Activated naive CD8-positive, alpha-beta T cell treated with anti-CD3 and anti-CD28 coated beads, Interleukin-2, amount 10 ng/mL, durations not matched to agents 7 days and 5 days (primary cell): ENCODE measurements at regions not wholly inside any gene's neighbourhood (a gene's known extent, or its start where the extent isn't known, plus 50 kb on each side); places are given as distances from the start of the nearest gene placed in this dataset.

Experiments used
- ATAC-seq: fragments of 150-1000 bp; cut with Tn5 transposase; one replicate; pipeline ENCODE4 v1.10.0; 2021; ENCODE audit warnings: low read depth, moderate library complexity
- POLR2A ChIA-PET: fragments of 350-600 bp; sonication (Branson Sonifier 250); formaldehyde crosslinking; loops from one replicate; lab custom pipeline; 2021; ENCODE audit warnings: antibody characterized with exemption; lab: Charles Lee
- DNase-seq: peaks from one replicate; pipeline ENCODE4 v3.0.0; 2021
- H3K27ac Mint-ChIP-seq: one replicate; pipeline ENCODE4 v1.8.0; 2022; ENCODE audit warnings: mild to moderate bottlenecking, mixed read lengths
- H3K27me3 Mint-ChIP-seq: one replicate; pipeline ENCODE4 v1.8.0; 2022; ENCODE audit warnings: mild to moderate bottlenecking, moderate library complexity, mixed read lengths
- H3K36me3 Mint-ChIP-seq: one replicate; pipeline ENCODE4 v1.8.0; 2021; ENCODE audit warnings: mild to moderate bottlenecking, mixed read lengths
- H3K4me1 Mint-ChIP-seq: one replicate; pipeline ENCODE4 v1.8.0; 2021; ENCODE audit warnings: mixed read lengths
- H3K4me3 Mint-ChIP-seq: one replicate; pipeline ENCODE4 v1.8.0; 2022; ENCODE audit warnings: mild to moderate bottlenecking, moderate library complexity, mixed read lengths
- H3K9me3 Mint-ChIP-seq: one replicate; pipeline ENCODE4 v1.8.0; 2021; ENCODE audit warnings: mixed read lengths

DNA sequence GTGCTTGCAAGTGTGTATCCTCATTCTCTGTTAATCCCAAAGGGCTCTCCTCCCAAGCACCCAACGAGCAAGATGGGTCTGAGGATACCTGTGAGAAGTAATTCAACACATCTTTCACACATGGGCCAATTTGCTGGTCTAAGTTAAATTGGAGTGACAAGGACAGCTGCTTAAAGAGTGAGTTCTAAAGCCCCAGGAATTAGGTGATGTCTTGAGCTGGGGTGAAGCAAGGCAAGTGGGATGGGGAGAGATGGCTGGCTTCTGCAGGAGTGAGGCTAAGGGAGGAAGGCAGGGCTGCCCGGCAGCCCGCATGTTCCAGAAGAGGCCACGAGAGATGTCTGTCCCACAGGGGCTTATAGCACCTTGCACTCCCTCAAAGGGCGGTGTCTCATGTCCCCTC lies 288.5 kb downstream of the CDH26 start:
- no peak for DNase-seq
- ATAC-seq = no peak
- no peaks in the 10 kb centered on the region for H3K36me3 Mint-ChIP-seq
- no peak overlapping the region for H3K27ac Mint-ChIP-seq
- peaks cover 3% of the 10 kb centered on the region for H3K27me3 Mint-ChIP-seq
- POLR2A ChIA-PET = no interaction called here
- H3K4me3 Mint-ChIP-seq = no peak overlapping the region
- no peaks in the 10 kb centered on the region for H3K9me3 Mint-ChIP-seq
- peaks cover 3% of the 10 kb centered on the region for H3K4me1 Mint-ChIP-seq

DNA sequence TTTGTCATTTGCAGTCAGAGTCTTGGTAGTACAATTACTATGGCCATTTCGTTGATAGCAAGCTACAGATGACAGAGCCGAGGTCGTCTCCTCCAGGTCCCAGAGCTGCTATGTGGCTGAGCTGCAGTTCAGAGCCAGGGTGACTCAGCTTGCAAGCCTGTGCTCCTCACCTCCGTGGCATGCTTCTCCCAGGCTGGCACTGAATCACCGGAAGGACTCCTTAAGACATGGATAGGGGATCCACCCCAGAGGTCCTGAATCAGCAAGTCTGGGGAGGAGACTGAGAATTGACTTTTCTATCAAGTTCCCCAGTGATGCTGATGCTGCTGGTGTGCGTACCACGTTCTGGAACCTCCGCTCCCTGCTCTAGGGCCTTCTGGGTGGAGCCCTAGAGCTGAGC lies 291.2 kb downstream of the CDH26 start:
- Mint-ChIP-seq H3K4me3 (no peak overlapping the region), H3K27me3 (no peaks in the 10 kb centered on the region), H3K4me1 (peaks cover under 1% of the 10 kb centered on the region), H3K9me3 (no peaks in the 10 kb centered on the region), H3K36me3 (no peaks in the 10 kb centered on the region), H3K27ac (no peak overlapping the region)
- POLR2A ChIA-PET = no interaction called here
- ATAC-seq (no peak), DNase-seq (no peak)

DNA sequence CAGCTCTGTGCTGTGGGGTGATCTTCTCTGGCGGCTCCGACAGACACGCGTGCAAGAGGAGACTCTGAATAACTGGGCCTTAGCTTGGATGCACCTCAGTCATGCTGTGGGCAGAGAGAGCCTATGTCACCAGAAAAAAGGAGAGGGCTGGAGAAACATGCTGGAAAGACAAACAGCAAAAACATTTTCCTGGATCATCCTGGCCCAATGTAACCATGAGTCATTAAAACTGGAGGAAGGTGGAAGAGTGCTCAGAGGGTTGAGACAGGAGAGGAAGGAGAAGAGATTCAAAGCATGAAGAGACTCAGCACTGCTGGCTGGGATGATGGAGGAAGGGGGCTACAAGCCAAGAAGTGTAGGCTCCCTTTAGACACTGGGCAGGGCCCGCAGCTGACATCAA lies 292.0 kb downstream of the CDH26 start:
- H3K36me3 Mint-ChIP-seq = no peaks in the 10 kb centered on the region
- no peak for DNase-seq
- H3K4me3 Mint-ChIP-seq = no peak overlapping the region
- no peaks in the 10 kb centered on the region for H3K9me3 Mint-ChIP-seq
- no peak overlapping the region for H3K27ac Mint-ChIP-seq
- no peaks in the 10 kb centered on the region for H3K27me3 Mint-ChIP-seq
- POLR2A ChIA-PET = no interaction called here
- no peaks in the 10 kb centered on the region for H3K4me1 Mint-ChIP-seq
- no peak for ATAC-seq

DNA sequence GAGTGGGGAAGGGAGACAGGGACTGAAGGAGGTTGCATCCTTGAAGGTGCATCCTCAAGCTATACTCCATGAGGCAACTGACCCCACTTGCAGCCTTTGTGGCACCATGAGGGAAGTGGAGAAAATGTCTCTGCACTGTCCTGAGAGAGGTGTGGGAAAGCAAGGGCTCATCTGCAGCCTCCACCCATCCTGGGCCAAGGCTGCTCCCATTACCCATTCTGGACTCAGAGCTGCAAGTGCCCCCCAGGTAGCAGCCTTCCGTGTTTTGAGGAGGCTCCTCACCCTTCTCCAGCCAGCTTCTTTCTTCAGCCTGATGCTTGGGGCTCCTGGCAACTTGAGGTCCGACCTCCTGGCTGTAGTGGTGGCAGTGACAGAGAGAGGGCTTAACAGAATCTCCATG lies 294.6 kb downstream of the CDH26 start:
- Mint-ChIP-seq H3K9me3 (no peaks in the 10 kb centered on the region), H3K36me3 (no peaks in the 10 kb centered on the region), H3K27ac (no peak overlapping the region), H3K4me1 (no peaks in the 10 kb centered on the region), H3K4me3 (no peak overlapping the region), H3K27me3 (no peaks in the 10 kb centered on the region)
- ATAC-seq = no peak
- DNase-seq = no peak
- POLR2A ChIA-PET = no interaction called here

DNA sequence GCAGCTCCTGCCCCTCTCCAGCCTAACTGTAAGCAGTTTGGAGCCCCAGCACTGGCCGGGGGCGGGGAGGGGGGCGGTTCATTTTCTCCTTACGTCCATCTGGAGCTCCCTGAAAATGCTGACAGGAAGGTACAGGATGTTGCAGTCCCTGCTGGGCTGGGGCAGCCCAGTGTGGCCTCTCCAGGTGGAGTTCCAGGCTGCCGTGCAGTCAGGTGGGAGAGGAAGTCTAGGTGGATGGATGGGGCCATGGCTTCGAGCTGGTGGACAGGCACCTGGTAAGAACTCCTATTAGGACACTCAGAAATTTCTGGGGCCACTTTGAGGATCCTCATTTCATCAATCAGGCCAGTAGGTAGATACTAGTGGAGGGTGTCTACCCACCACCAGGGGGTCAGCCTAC lies 295.2 kb downstream of the CDH26 start:
- Mint-ChIP-seq H3K27ac (no peak overlapping the region), H3K9me3 (no peaks in the 10 kb centered on the region), H3K27me3 (no peaks in the 10 kb centered on the region), H3K36me3 (no peaks in the 10 kb centered on the region), H3K4me3 (no peak overlapping the region), H3K4me1 (no peaks in the 10 kb centered on the region)
- ATAC-seq (no peak), DNase-seq (no peak)
- POLR2A ChIA-PET = no interaction called here

DNA sequence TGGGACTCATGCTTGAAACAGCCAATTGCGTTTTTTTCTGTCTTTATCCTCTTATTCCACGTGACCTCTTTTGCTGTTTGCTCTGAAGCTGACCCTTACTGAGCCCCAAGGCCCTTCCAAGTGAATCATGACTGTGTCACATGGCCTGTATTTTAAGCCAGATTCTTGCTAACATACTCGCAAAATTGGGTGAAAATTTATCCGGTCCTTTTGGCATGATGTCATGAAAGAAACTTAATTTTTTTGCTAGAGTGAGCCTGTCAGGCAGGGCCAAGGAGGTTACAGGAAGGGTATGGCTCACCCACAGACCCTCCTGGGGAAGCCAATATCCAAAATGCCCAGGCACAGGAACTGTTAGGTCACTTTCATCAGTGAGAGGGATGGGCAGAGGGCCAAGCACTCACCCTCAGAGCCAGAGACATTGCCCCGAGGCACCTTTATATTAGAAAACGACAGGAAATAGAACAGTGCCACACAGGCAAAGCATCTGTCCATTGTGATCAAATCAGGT lies 296.7 kb downstream of the CDH26 start:
- Mint-ChIP-seq H3K4me1 (no peaks in the 10 kb centered on the region), H3K9me3 (no peaks in the 10 kb centered on the region), H3K27me3 (no peaks in the 10 kb centered on the region), H3K4me3 (no peak overlapping the region), H3K36me3 (no peaks in the 10 kb centered on the region), H3K27ac (no peak overlapping the region)
- ATAC-seq (no peak), DNase-seq (no peak)
- POLR2A ChIA-PET = no interaction called here

DNA sequence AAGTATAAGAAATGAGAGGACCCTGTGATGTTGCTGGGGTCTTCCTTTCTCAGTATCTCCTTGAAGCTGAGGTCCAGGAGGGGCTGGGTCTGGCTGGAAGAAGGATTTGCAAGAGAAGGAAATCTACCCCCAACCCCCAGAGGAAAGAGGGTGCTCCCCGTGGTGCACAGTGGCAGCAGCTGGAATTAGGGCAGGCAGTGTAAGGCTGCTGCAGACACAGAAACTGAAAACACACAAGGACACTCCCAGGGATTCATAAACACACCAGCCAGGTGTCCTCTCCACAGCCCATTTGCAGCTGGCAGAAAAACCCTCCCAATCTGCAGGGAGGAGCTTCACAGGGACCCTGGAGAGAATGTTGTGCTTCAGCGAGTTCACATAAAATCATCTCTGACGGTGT lies 297.2 kb downstream of the CDH26 start:
- H3K27me3 Mint-ChIP-seq = no peaks in the 10 kb centered on the region
- H3K36me3 Mint-ChIP-seq = no peaks in the 10 kb centered on the region
- ATAC-seq = no peak
- H3K9me3 Mint-ChIP-seq = no peaks in the 10 kb centered on the region
- no peaks in the 10 kb centered on the region for H3K4me1 Mint-ChIP-seq
- DNase-seq = no peak
- POLR2A ChIA-PET = no interaction called here
- no peak overlapping the region for H3K4me3 Mint-ChIP-seq
- H3K27ac Mint-ChIP-seq = no peak overlapping the region

DNA sequence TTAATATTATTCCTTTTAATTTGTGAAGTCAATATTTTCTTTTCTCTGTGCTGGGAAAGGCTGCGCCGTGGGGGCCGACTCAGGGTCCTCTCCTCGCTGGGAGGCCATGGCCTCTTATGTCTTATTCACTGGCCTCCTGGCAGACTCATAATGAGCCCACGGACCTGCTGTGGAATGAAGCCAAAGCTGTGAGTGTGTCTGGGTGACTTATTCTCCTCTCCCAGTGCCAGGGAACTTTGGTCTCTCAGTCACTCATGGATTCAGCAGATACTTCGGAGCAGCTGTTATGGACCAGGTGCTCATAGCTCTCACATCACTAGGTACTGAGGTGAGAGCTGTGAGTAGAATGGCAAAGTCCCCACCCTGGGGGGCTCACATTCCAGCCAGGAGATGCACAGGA lies 297.6 kb downstream of the CDH26 start:
- Mint-ChIP-seq H3K36me3 (no peaks in the 10 kb centered on the region), H3K9me3 (no peaks in the 10 kb centered on the region), H3K27ac (no peak overlapping the region), H3K4me3 (no peak overlapping the region), H3K4me1 (no peaks in the 10 kb centered on the region), H3K27me3 (no peaks in the 10 kb centered on the region)
- DNase-seq = no peak
- POLR2A ChIA-PET = no interaction called here
- ATAC-seq = no peak

DNA sequence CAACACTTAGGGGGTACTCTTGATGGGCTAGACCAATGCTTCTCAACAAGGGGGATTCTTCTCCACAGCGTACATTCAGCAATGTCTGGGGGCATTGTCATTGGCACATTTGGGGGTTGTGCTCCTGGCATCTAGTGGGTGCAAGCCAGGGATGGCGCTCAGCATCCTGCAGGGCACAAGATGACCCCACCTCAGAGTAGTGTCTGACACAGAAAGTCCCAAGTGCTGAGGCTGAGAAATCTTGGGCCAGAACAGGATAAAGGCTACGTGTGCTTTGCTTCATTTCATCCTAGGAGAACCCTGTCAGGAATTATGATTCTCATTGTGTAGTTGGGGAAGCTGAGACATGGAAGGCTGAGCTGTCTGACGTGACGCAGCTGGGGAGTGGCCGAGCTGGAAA lies 298.6 kb downstream of the CDH26 start:
- DNase-seq = no peak
- no peaks in the 10 kb centered on the region for H3K27me3 Mint-ChIP-seq
- ATAC-seq = no peak
- no peaks in the 10 kb centered on the region for H3K4me1 Mint-ChIP-seq
- POLR2A ChIA-PET = no interaction called here
- H3K36me3 Mint-ChIP-seq = no peaks in the 10 kb centered on the region
- no peak overlapping the region for H3K27ac Mint-ChIP-seq
- no peaks in the 10 kb centered on the region for H3K9me3 Mint-ChIP-seq
- no peak overlapping the region for H3K4me3 Mint-ChIP-seq

DNA sequence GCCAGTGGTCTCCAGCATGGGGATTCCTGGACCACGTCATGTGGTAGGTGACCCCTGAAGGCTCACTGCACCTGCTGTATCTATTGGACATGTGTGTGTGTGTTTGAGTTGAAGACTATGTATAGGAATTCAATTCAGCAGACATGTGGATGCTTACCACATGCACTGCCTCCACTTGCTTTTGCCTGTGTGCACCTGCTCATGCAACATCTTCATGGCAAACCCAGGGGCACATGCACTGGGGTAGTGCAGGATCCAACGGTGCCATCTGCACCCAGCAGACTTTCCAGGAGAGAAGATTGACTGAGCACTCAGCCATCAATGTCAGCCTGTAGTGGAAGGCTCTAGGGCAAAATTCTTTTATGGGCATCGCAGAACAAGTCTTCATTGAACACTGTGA lies 299.4 kb downstream of the CDH26 start:
- H3K9me3 Mint-ChIP-seq = no peaks in the 10 kb centered on the region
- H3K27ac Mint-ChIP-seq = no peak overlapping the region
- no peaks in the 10 kb centered on the region for H3K36me3 Mint-ChIP-seq
- POLR2A ChIA-PET = no interaction called here
- H3K27me3 Mint-ChIP-seq = no peaks in the 10 kb centered on the region
- DNase-seq (no peak), ATAC-seq (no peak)
- no peaks in the 10 kb centered on the region for H3K4me1 Mint-ChIP-seq
- H3K4me3 Mint-ChIP-seq = no peak overlapping the region

DNA sequence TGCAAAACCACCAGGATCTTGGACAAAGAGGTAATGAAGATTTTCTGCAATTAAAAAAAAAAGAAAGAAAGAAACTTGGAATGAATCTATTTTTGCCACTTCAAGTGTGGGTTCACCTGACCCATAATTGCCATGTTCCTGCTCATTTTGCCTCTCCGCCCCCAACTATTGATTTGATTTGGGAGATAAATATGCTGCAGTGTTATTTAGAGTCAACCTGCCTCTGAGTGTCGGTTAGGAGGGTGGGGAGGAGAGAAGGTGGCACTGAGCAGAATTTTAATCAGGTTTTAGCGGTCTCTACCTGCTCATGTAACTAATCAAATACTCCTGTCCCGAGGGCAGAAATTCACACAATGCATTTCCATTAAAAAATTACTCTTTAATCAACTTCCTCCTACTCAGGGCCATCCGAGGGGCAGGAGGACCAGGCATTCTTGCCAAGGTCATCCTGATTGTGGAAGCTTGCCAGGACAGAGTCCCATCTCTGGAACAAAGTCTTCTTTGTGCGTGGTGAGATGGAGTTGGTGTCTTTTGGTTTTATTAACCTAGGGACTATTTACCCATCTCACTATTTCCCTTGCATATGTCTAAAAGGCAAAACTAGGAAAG lies 300.1 kb downstream of the CDH26 start:
- H3K36me3 Mint-ChIP-seq = no peaks in the 10 kb centered on the region
- no peak overlapping the region for H3K4me3 Mint-ChIP-seq
- no peaks in the 10 kb centered on the region for H3K9me3 Mint-ChIP-seq
- ATAC-seq (no peak), DNase-seq (no peak)
- H3K4me1 Mint-ChIP-seq = no peaks in the 10 kb centered on the region
- no peaks in the 10 kb centered on the region for H3K27me3 Mint-ChIP-seq
- H3K27ac Mint-ChIP-seq = no peak overlapping the region
- POLR2A ChIA-PET = no interaction called here

DNA sequence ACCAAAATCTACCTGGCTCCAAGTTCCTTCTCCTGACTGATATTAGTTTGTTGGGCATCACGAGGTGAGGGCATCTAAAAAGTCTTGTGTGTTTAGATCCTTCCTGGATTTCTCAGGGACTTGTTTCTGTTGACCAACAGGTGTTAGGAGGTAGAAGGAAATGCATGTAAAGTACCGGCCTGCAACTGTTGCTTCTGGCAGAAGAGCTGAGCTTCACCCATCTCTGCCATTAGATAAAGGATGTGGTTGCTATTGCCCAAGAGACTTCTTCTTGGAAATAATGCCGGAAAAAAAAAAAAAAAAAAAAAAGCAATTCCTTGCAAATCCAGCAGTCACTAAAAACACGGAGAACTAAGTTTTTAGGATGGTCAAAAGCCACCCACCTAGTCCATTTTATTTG lies 303.1 kb downstream of the CDH26 start:
- ATAC-seq (no peak), DNase-seq (no peak)
- Mint-ChIP-seq H3K9me3 (no peaks in the 10 kb centered on the region), H3K27ac (no peak overlapping the region), H3K4me3 (no peak overlapping the region), H3K36me3 (no peaks in the 10 kb centered on the region), H3K4me1 (peaks cover 8% of the 10 kb centered on the region), H3K27me3 (no peaks in the 10 kb centered on the region)
- POLR2A ChIA-PET = no interaction called here

DNA sequence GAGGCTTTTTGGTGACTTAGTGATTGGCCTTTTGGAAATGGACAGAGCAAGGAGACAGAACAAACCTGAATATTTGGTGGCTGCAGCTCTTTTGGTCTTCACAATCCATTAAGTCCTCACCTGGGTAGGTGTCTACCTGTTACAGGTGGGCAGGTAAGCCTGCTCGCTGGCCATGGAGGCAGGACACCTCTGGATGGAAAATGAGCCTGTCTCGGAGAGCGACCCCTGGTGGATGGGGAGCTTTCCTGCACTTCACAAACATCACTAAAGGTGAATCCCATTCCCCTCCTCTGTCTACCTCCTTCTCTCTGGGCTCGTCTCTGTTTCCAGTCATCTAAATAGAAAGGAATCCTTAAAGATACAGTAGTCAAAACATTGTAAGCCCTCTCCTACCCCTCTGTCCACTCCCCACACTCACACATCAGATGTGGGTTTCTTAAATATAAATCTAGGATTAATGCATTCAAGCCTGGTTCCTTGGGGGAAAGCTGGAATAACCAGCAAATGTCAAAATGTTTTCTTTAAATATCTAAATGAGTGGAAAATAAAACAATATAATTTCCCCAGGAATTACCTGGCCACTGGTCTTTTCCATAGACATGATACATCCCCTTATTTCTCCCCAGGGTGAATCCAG lies 304.9 kb downstream of the CDH26 start:
- peaks cover 10% of the 10 kb centered on the region for H3K4me1 Mint-ChIP-seq
- no peaks in the 10 kb centered on the region for H3K9me3 Mint-ChIP-seq
- no peaks in the 10 kb centered on the region for H3K27me3 Mint-ChIP-seq
- H3K36me3 Mint-ChIP-seq = no peaks in the 10 kb centered on the region
- H3K4me3 Mint-ChIP-seq = no peak overlapping the region
- ATAC-seq = no peak
- POLR2A ChIA-PET = no interaction called here
- peak; percentile 61 for DNase-seq
- H3K27ac Mint-ChIP-seq = no peak overlapping the region
